ENCODE measurements at regions not wholly inside any gene's neighbourhood (a gene's known extent, or its start where the extent isn't known, plus 50 kb on each side); places are given as distances from the start of the nearest gene placed in this dataset.

DNA sequence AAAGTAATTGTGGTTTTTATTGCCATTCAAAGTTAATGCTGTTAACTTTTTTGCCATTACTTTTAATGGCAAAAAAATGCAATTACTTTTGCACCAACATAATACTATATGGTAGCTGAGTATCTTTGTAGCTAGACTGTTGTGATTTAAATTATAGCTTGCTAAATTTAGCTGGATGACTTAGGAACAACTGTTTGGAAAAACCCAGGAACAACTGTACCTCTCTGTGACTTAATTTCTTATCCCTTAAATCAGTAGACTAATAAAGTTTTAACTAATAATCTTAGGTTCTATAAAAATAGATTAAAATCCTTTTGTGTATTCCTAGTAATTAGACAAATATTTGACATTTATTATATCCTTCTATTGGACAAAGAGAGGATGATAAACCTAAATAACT is 268.2 kb downstream of the TENT5A start:
- DNase-seq (ENCODE audit: low read depth in 2 of 3, low spot score in 1 of 3), result no peak

DNA sequence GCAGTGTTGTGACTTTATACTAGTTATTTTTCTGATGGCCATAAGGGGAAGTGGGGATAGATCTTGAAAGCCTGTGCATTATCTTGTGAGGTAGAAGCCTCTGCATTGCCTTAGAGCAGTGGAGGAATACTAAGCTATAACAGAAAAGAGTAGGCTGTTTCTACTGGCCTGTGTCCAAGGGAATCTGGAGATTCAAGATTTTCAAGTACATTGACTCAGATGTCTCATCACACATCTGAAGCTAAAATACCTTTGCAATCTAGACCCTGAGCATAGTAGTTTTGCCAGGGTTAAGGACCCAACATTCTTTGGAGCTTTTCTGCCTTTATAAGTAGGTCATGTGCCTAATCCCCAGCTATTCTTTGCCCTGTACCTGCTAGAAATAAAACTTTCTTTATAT is 272.3 kb downstream of the TENT5A start:
- no peak for DNase-seq (ENCODE audit: low read depth in 2 of 3, low spot score in 1 of 3)

DNA sequence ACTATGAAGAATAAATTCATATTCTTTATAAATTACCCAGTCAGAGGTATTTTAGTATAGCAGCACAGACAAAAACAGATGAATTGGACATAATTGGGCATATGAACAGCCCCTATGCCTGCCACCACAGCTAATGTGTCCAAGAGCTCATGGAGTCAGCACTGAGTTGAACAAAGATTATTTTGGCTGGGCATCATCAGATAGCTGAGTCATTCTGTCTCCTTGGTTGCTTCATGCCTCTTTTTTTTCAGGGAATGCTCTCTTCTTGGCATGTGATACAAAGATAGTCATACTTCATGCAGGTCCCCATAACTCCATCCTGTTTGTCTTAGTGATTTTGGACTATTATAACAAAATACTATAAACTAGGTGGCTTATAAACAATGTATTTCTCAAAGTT is 275.6 kb downstream of the TENT5A start:
- no peak for DNase-seq (ENCODE audit: low read depth in 2 of 3, low spot score in 1 of 3)

DNA sequence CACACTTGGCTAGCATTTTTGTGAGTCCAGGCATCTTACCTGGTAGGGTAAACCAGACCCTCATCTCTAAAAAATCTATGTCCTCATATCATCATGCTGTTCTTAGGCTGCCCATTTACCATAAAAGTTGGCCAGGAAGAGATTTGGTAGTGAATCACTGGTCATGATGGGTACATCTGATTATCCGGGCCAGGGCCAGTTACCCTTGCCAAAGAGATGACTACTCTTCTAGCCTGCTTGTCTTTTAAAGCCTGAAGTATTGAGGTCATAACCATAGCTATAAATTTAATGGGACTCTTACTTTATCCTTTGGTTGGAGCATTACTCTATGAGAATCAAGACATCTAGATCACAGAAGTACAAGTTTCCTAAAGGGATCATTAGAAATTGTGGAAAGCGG is 276.8 kb downstream of the TENT5A start:
- no peak for DNase-seq (ENCODE audit: low read depth in 2 of 3, low spot score in 1 of 3)

DNA sequence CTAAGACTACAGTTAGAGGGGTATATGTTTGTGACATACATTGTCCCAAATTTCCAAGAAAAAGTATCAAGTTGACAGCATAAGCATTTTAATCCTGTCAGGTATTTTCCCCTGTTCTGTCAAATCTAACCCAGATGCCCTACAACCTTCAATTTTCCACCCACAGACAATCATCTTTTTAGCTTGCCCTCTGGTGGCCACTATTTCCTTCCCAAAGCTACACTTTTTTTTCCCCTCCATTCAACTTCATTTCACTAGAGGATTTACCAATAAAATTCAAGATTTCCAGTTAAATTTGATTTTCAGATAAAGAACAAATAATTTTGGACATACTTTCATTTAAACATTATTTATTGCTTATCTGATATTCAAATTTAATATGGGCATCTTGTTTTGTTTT is 286.6 kb downstream of the TENT5A start:
- no peak for DNase-seq (ENCODE audit: low read depth in 2 of 3, low spot score in 1 of 3)

DNA sequence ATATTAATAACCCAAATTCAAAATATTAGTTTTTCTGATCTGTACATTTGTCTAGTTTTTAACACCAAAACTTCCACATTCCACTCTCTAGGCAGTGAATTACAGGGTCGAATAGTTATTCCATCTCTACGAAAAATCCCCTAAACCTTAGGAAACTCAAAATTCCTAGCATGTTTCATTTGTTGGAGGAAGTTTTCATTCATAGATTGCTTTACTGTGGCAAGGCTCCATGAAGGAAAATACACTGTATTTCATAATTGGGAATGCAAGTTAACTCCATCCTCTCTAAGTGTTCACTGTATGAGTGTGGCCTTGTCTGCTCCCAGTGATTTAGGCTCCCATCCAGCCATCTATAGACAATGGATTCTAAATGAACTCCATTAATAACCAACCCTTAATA is 296.1 kb downstream of the TENT5A start:
- DNase-seq (ENCODE audit: low read depth in 2 of 3, low spot score in 1 of 3), result no peak

DNA sequence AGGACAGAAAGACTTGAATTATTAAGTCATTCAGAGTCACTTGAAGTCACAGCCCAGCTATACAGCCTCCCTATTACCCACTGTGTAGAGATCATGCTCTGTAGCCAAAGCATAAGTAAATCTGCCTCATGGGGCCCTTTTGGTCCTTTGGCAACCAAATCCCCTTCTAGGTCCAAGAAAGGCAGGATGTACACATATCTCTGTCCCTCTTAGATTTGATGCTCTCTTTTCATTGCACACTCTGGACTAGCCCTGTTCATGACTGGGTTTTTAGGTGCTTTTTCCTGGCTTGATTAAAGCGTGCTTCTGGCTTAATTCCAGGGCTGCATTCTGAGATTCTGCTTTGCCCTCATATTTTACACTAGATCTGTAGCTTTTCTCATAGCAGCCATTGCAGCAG is 296.8 kb downstream of the TENT5A start:
- no peak for DNase-seq (ENCODE audit: low read depth in 2 of 3, low spot score in 1 of 3)

DNA sequence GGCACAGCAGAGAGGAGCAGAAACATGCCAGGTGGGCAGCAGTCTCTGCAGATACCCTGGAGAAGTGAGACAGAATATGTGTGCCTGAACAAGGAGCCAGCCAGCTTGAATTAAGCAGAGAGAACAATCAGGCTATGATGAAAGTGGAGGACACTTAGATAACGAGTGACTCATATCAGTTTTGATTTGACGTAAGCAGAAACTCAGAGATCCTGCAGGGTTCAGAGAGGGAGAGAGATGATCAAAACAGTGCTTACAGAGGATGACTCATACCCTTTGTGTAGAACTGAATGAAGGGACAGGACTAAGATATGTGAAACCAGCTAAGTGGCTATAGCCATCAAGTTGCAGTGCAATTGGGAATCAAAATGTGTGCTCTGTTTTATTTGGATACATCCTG is 300.7 kb downstream of the TENT5A start:
- DNase-seq (ENCODE audit: low read depth in 2 of 3, low spot score in 1 of 3), result no peak

DNA sequence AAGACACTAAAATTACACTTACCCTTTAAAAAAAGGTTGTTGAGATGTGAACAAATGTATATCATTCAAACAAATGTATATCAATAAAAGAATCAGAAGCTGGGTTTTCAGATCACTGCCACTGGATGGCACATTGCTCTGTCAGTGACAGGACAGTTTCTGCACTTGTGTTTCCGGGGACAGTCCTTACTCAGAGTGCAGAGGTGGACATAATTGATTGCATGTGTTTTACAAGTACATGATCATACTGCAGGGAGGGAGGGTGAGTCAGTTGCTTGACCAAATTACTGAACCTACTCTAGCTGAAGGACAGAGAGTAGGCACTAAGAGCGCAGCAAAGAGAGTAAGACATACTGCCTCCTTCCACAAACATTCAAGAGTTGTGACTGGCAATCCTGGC is 302.3 kb downstream of the TENT5A start:
- DNase-seq (ENCODE audit: low read depth in 2 of 3, low spot score in 1 of 3), result no peak

DNA sequence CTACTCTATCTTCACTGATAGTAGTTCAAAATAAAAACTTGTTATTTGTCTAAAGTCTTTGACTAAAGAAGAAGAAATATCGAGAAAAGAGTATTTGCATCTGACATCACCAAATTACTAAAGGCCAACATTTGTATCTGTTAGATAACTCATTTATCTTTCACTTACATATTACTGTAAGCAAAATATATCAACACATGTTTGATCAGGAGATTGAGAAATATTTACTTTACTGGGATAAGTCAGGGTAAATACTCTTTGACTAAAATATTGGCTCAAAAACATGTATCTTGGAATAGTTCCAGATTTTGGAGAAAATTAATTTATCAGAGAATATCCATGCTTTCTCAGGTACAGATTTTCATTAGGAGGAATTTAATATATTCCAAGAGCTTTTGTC is 306.0 kb downstream of the TENT5A start:
- no peak for DNase-seq (ENCODE audit: low read depth in 2 of 3, low spot score in 1 of 3)

DNA sequence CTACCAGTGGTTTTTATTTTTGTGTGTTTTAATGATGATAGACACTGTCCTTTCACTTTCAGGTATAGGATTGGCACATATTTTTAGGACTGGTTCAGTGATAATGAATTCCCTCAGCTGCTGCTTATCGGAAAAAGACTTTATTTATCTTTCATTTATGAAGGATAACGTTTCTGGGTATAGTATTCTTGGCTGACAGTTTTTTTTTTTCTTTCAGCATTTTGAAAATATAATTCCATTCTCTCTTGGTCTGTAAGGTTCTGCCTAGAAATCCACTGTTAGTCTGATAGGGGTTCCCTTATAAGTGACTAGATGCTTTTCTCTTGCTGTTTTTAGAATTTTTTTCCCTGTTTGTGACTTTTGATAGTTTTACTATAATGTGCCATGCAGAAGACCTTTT is 313.1 kb downstream of the TENT5A start:
- no peak for DNase-seq (ENCODE audit: low read depth in 2 of 3, low spot score in 1 of 3)

DNA sequence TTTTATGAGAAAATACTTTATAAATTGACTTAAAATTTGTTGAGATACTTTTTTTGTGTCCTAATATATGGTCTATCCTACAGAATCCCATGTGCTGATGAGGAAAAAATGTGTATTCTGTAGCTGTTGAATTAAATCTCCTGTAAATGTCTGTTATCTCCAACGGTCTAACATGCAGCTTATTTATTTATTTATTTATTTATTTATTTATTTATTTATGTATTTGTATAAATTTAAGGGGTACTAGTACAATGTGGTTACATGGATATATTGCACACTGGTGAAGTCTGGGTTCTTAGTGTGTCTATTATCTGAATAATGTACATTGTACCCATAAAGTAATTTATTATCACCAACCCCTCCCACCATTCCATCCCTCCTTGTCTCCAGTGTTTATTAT is 315.5 kb downstream of the TENT5A start:
- DNase-seq (ENCODE audit: low read depth in 2 of 3, low spot score in 1 of 3), result no peak

DNA sequence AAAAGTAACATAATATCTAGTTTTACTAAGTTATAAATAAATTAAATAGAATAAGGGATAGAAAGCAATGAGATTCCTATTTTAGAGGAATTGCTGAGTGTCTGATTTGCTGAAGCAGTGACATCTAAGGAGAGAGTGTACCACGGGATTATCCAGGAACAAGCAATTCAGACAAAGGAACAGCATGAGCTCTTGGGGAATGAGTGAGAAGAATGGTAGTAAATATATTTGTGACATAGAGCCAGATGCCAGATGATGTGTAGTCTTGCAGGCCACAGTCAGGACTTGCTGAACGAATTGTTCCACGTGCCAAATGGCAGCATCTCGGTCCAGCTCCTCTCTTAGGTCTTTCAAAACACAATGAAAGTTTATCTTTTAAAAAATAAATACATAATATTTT is 339.2 kb downstream of the TENT5A start:
- DNase-seq (ENCODE audit: low read depth in 2 of 3, low spot score in 1 of 3), result no peak

DNA sequence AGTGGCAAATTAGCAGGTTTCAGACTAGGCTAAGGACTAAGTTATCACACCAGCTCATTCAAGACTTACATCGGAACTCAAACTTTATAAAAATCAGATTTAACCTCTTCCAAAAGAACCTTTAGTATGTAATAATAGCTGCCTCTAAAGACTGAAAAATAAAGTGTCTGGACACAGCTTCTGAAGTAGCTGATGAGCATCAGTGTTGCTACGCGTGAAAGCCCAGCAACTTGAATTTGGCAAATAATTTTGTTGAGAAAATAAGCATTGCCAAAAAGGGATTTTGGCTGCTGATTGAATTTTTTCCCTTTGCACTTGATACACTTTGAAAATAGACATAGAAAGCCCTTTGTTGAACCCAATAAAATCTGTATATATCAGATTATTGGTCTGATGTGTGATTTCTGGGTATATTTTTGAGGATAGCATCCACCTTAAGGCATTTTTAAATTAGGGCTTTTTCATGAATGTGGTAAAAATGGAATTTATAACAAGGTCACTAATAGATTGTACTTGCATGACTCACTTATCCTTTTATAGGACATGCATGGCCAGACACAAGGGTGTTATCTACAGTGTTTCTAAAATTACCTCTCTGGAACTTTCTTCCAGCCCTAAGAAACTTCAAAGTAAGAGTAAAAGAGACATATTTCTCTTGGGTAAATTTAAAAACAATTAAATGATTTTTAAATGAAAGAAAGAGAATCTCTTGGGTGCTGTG is 350.4 kb downstream of the TENT5A start:
- no peak for DNase-seq (ENCODE audit: low read depth in 2 of 3, low spot score in 1 of 3)

DNA sequence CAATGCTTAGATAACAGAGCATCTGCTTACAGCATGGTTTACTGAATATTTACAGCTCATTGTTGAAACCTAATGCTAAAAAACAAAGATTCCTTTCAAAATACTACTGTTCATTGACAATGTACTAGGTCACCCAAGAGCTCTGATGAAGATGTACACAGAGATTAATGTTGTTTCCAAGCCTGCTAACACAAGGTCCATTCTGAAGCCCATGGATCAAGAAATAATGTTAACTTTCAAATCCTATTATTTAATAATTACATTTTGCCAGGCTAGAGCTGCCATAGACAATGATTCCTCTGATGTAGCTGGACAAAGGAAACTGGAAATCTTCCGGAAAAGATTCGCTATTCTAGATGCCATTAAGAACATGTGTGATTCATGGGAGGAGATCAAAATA is 355.6 kb downstream of the TENT5A start:
- no peak for DNase-seq (ENCODE audit: low read depth in 2 of 3, low spot score in 1 of 3)

DNA sequence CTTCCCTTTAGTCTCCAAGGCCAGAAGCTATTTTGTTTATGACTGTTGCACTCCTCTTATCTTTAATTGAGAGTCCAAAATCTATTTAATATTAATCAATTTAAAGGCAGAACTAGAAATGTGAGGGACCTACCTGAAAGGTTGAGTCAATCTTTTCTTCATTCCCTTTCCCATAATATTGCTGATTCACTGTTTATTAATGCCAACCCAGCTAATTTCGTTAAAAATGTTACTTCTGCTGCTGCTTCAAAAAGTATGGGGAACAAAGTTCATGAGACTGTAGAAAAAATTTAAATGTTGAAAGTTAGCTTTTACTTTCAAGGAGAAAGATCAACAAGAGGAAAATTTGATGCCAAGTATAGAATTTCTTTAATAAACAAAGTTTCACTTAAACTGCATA is 365.3 kb downstream of the TENT5A start:
- DNase-seq (ENCODE audit: low read depth in 2 of 3, low spot score in 1 of 3), result no peak

DNA sequence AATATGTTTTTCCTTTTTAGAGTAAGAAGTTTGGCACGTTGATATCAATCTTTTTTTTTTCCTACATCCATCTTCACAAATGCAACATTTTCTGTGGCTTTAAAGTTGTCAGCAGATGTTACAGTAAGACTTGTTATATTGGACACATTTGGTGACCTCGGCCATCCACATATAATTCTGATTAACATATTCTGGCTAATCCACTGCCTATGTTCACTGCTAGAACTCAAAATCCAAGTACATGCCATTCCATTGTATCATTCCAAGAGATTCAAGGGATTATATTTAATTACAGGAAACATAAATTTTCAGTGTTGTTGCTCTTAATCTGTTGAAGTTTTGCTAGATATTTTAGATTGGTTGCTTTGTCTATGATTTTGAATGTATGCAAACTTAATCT is 367.6 kb downstream of the TENT5A start:
- no peak for DNase-seq (ENCODE audit: low read depth in 2 of 3, low spot score in 1 of 3)

DNA sequence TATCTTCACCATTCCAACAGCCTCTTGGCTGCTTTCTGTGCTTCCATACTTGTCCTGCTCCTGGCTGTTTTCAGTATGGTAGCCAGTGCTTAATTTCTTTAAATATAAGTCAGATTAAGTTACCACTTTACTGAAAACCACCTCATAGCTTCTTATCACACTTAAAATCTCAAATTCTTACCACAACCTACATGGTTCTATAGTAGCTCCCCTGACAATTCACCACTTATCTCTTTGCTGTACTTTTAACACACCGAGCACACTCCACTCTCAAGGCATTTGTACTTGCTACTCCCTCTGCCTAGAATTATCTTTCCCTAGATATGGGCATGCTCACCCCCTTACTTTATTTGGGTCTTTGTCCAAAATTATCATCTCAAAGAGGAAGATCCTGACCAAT is 369.0 kb downstream of the TENT5A start:
- DNase-seq (ENCODE audit: low read depth in 2 of 3, low spot score in 1 of 3), result no peak

DNA sequence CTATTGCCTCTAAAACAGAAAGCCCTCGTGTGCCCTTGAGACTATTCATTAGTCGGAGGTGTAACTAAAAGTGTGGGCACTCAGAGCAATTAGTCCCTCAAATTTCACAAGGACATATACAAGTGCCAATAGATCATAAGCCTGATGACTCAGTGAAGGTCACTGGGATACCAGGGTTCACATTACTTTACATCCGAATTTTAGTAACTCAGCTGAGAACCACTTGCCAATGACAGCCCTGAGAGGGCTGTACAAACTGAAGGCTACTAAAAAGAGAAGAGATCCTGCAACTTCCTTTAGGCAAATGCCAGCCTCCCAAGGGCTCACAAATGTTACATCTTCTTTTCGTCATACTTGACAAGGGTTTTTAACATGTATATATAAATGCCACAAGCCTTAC is 369.6 kb downstream of the TENT5A start:
- no peak for DNase-seq (ENCODE audit: low read depth in 2 of 3, low spot score in 1 of 3)

DNA sequence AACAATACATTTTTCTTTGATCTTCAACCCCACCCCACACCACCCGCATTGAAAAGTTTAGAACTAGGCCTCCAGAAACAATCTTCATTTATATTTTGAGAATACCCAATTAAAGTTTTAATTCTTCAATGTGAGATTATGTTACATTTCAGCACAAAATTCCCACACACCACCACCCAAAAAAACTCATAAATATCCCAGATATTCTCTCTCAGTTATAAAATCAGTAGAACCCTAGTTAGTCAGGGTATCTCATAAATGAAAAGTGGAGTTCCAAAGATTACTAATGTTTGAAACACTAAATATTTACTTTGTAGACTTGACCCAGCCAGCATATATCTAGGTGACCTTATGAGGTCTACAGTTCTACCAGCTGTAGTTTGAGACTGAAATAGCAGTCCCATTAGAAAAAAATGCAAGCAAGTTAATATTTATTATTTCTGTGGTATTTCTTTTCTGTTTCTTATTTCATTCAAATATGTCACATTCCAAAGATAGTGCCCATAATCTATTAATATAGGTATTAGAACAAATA is 371.0 kb downstream of the TENT5A start:
- DNase-seq (ENCODE audit: low read depth in 2 of 3, low spot score in 1 of 3), result no peak

DNA sequence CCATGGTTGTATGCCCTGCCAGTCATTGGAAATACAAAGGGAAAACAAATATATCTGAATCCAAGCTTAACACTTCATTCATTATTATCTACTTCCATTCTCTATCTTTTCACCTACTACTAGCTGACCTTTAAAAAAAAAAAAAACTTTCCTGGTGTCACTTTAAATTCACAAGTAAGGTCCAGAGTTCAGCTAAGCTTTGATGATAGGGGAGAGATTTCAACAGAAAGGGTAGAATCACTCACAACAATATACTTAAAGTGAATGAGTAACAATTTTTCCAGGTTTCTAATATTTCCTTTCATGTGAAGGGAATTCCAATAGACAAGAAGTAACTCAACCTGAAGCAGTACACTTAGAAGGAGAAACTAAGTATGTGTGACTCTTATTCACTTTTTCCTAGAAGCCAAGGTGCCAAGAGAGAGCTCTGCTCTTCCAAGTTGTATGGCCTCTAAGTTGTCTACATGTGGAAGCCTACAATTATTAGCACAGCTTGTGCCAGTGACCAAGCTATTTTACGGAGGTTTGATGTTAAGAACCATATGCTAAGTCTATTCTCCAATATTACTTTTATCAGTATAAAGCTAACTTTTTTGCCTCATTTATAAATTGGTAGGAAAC is 371.7 kb downstream of the TENT5A start:
- DNase-seq (ENCODE audit: low read depth in 2 of 3, low spot score in 1 of 3), result no peak

DNA sequence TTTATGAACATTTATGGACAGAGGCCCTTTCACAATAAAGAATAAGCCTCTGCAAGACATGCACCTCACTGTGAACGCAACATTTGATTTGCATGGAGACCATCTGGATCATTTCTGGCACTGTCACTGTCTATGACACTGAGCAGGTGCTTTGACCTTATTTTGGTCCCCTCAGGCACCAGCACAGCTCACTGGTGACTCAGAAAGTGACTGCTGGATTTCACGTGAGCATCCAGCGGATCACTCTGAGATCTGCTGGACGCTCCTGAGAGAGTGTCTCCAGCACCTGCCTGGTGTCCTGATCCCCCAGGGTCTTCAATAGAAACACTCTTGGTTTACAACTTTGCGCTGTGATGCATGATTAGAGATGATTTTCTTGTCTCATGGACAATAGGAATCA is 375.7 kb downstream of the TENT5A start:
- DNase-seq (ENCODE audit: low read depth in 2 of 3, low spot score in 1 of 3), result no peak

DNA sequence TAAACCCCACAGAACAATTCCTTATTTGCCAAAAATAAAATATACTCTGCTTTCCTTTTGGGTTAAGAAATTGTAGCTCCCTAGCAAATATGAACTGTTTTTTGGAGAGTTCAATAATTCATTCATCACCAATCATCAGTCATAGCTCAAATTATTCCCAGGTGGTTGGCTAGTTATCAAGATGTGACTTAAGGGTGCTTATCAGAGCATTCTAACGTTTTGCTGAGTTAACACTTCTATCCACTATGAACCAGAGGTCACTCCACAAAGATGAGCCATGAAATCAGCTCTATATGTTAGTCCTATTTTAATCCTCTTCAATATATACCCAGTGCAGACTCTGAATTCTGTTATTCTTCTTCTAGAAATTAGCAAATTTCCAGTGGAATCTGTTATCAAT is 379.1 kb downstream of the TENT5A start:
- DNase-seq (ENCODE audit: low read depth in 2 of 3, low spot score in 1 of 3), result no peak
